Neutrophil (primary cell): ENCODE measurements at regions not wholly inside any gene's neighbourhood (a gene's known extent, or its start where the extent isn't known, plus 50 kb on each side); places are given as distances from the start of the nearest gene placed in this dataset.
"Not testable (repeated sequence)": the region's sequence is repeated elsewhere in the genome, so short reads cannot be mapped to it uniquely, and the experiment has no call there.

Experiments
- H3K27ac ChIP-seq: fragments of 200-600 bp; sonication (generic); 2 replicates; pipeline ENCODE4 v1.5.1; 2016; ENCODE audit warnings: mild to moderate bottlenecking, moderate library complexity
- H3K27me3 ChIP-seq: fragments of 200-600 bp; sonication (generic); 2 replicates; pipeline ENCODE4 v1.6.0; 2016; ENCODE audit warnings: mild to moderate bottlenecking
- H3K36me3 ChIP-seq: fragments of 200-600 bp; sonication (generic); 2 replicates; pipeline ENCODE4 v1.5.1; 2017
- H3K4me1 ChIP-seq, 2 experiments: fragments of 200-600 bp in 1 of 2; sonication (generic) in 1 of 2; 1 replicate in 1 of 2; 2 replicates in 1 of 2; pipeline versions ENCODE4 v1.5.1 to v1.6.1; 2013 to 2016; ENCODE audit warnings: low read depth in 1 of 2, low read length in 1 of 2, mild to moderate bottlenecking in 1 of 2, moderate library complexity in 1 of 2; ENCODE audit not compliant: control insufficient read depth in 1 of 2, insufficient read depth in 1 of 2
- H3K4me3 ChIP-seq, 2 experiments: fragments of 200-600 bp in 1 of 2; sonication (generic) in 1 of 2; 1 replicate in 1 of 2; 2 replicates in 1 of 2; pipeline ENCODE4 v1.5.1; 2013 to 2016; ENCODE audit warnings: low read depth in 1 of 2, low read length in 1 of 2, mild to moderate bottlenecking in 1 of 2, moderate library complexity in 1 of 2
- H3K9me3 ChIP-seq: fragments of 200-600 bp; sonication (generic); 2 replicates; pipeline ENCODE4 v1.5.1; 2016
- CTCF ChIP-seq: fragments of 200-600 bp; sonication (generic); IDR thresholded peaks from 2 replicates; pipeline ENCODE4 v1.5.1; 2016; ENCODE audit warnings: antibody characterized with exemption

GRCh38 chr9:38176251-38176650, 107.2 kb upstream of the SHB start:
- Histone ChIP-seq H3K36me3 (no peaks in the 10 kb centered on the region), H3K27me3 (no peaks in the 10 kb centered on the region), H3K9me3 (no peaks in the 10 kb centered on the region), H3K27ac (no peak overlapping the region), H3K4me1 (peaks cover 0 to 5% of the 10 kb centered on the region in 2 experiments), H3K4me3 (no peak overlapping the region)
- TF ChIP-seq CTCF, result no peak

GRCh38 chr9:38175423-38175822, 106.4 kb upstream of the SHB start:
- peaks cover 0 to 5% of the 10 kb centered on the region in 2 experiments for H3K4me1 ChIP-seq
- TF ChIP-seq CTCF, result no peak

GRCh38 chr9:38172586-38172985, 103.6 kb upstream of the SHB start:
- no peak for TF ChIP-seq CTCF

More at GRCh38 chr9:38175423-38175822, 106.4 kb upstream of the SHB start:
- no peak overlapping the region for H3K4me3 ChIP-seq
- H3K27ac ChIP-seq, result no peak overlapping the region
- H3K9me3 ChIP-seq, result peaks cover 5% of the 10 kb centered on the region
- H3K27me3 ChIP-seq, result no peaks in the 10 kb centered on the region
- no peaks in the 10 kb centered on the region for H3K36me3 ChIP-seq

GRCh38 chr9:38171926-38172325, 102.9 kb upstream of the SHB start:
- no peak for TF ChIP-seq CTCF
- Histone ChIP-seq H3K27ac (no peak overlapping the region), H3K4me1 (peaks cover 0 to 5% of the 10 kb centered on the region in 2 experiments), H3K4me3 (no peak overlapping the region), H3K9me3 (peaks cover 6% of the 10 kb centered on the region), H3K27me3 (no peaks in the 10 kb centered on the region), H3K36me3 (no peaks in the 10 kb centered on the region)

More at GRCh38 chr9:38172586-38172985, 103.6 kb upstream of the SHB start:
- H3K9me3 ChIP-seq, result peaks cover 6% of the 10 kb centered on the region
- H3K4me3 ChIP-seq, result no peak overlapping the region
- H3K27ac ChIP-seq, result no peak overlapping the region
- peaks cover 0 to 5% of the 10 kb centered on the region in 2 experiments for H3K4me1 ChIP-seq
- no peaks in the 10 kb centered on the region for H3K27me3 ChIP-seq
- no peaks in the 10 kb centered on the region for H3K36me3 ChIP-seq

GRCh38 chr9:38171538-38171884, 102.5 kb upstream of the SHB start:
- peaks cover 6% of the 10 kb centered on the region for H3K9me3 ChIP-seq
- no peak for TF ChIP-seq CTCF
- H3K27ac ChIP-seq, result no peak overlapping the region
- no peak overlapping the region for H3K4me3 ChIP-seq
- H3K4me1 ChIP-seq, result peaks cover 0 to 5% of the 10 kb centered on the region in 2 experiments
- no peaks in the 10 kb centered on the region for H3K27me3 ChIP-seq
- no peaks in the 10 kb centered on the region for H3K36me3 ChIP-seq

- not testable (repeated sequence) for H3K9me3 ChIP-seq, H3K4me3 ChIP-seq, H3K27ac ChIP-seq, H3K27me3 ChIP-seq, H3K36me3 ChIP-seq, H3K4me1 ChIP-seq
Observed at GRCh38 chr9:38170763-38171537, 101.9 kb upstream of the SHB start.

GRCh38 chr9:38170155-38170554, 101.1 kb upstream of the SHB start:
- H3K27me3 ChIP-seq, H3K9me3 ChIP-seq, H3K36me3 ChIP-seq, H3K27ac ChIP-seq, H3K4me3 ChIP-seq, H3K4me1 ChIP-seq: not testable (repeated sequence)
